Liver (tissue), 8 donors: ENCODE measurements at regions not wholly inside any gene's neighbourhood (a gene's known extent, or its start where the extent isn't known, plus 50 kb on each side); places are given as distances from the start of the nearest gene placed in this dataset.

Source experiments
- DNase-seq: peaks from one replicate; pipeline ENCODE4 v3.0.0-alpha.2; 2017; ENCODE audit warnings: low spot score
- H3K27ac ChIP-seq, 2 donors: one replicate each; pipeline ENCODE4 v1.7.0; 2013; ENCODE audit warnings: inconsistent platforms in 2 of 2, low read length in 2 of 2, control low read depth in 1 of 2, low read depth in 1 of 2, mild to moderate bottlenecking in 1 of 2
- H3K27me3 ChIP-seq, 4 donors: one replicate each; pipeline versions ENCODE4 v1.6.1 to v1.7.0; 2013; ENCODE audit warnings: low read length in 3 of 4, inconsistent platforms in 1 of 4, mild to moderate bottlenecking in 1 of 4, moderate library complexity in 1 of 4; ENCODE audit not compliant: control insufficient read depth in 4 of 4, insufficient read depth in 4 of 4
- H3K36me3 ChIP-seq, 4 donors: one replicate each; pipeline versions ENCODE4 v1.6.1 to v1.7.0; 2013; ENCODE audit warnings: low read length in 3 of 4, mild to moderate bottlenecking in 3 of 4, low read depth in 1 of 4, moderate library complexity in 1 of 4; ENCODE audit not compliant: control insufficient read depth in 4 of 4, insufficient read depth in 3 of 4
- H3K4me1 ChIP-seq, 4 donors: one replicate each; pipeline versions ENCODE4 v1.6.1 to v1.7.0; 2013; ENCODE audit warnings: low read length in 3 of 4, mild to moderate bottlenecking in 3 of 4, moderate library complexity in 1 of 4; ENCODE audit not compliant: control insufficient read depth in 4 of 4, insufficient read depth in 4 of 4
- H3K4me3 ChIP-seq, 3 donors: one replicate each; pipeline versions ENCODE4 v1.6.1 to v1.7.0; 2013; ENCODE audit warnings: low read length in 3 of 3, control low read depth in 1 of 3, low read depth in 1 of 3, mild to moderate bottlenecking in 1 of 3
- H3K9ac ChIP-seq, 2 donors: one replicate each; pipeline ENCODE4 v1.7.0; 2013; ENCODE audit warnings: low read length in 2 of 2, mild to moderate bottlenecking in 2 of 2, moderate library complexity in 2 of 2, control low read depth in 1 of 2, low read depth in 1 of 2
- H3K9me3 ChIP-seq, 4 donors: one replicate each; pipeline versions ENCODE4 v1.6.1 to v1.7.0; 2013; ENCODE audit warnings: low read length in 3 of 4; ENCODE audit not compliant: control insufficient read depth in 4 of 4
- EGR1 ChIP-seq, 2 donors: IDR thresholded peaks; 2 replicates each; pipeline ENCODE4 v1.6.1; 2016 to 2018; ENCODE audit warnings: antibody characterized with exemption in 2 of 2, low read depth in 2 of 2
- FOXA1 ChIP-seq: IDR thresholded peaks from 2 replicates; pipeline ENCODE4 v1.6.1; 2016; ENCODE audit warnings: antibody characterized with exemption
- FOXA2 ChIP-seq: IDR thresholded peaks from 2 replicates; pipeline ENCODE4 v1.6.1; 2016; ENCODE audit warnings: antibody characterized with exemption
- GABPA ChIP-seq, 2 donors: IDR thresholded peaks in 1 of 2; conservative IDR thresholded peaks in 1 of 2; 2 replicates each; pipeline ENCODE4 v1.6.1; 2016; ENCODE audit warnings: antibody characterized with exemption in 2 of 2, mild to moderate bottlenecking in 1 of 2, moderate library complexity in 1 of 2
- HNF4A ChIP-seq, 2 donors: conservative IDR thresholded peaks; 2 replicates each; pipeline ENCODE4 v1.6.1; 2016; ENCODE audit warnings: antibody characterized with exemption in 2 of 2, mild to moderate bottlenecking in 2 of 2
- HNF4G ChIP-seq: IDR thresholded peaks from 2 replicates; pipeline ENCODE4 v1.6.1; 2016; ENCODE audit warnings: antibody characterized with exemption
- JUND ChIP-seq, 2 donors: IDR thresholded peaks; 2 replicates each; pipeline ENCODE4 v1.6.1; 2016; ENCODE audit warnings: antibody characterized with exemption in 2 of 2
- NR2F2 ChIP-seq: IDR thresholded peaks from 2 replicates; pipeline ENCODE4 v1.6.1; 2016; ENCODE audit warnings: antibody characterized with exemption
- RAD21 ChIP-seq, 2 donors: IDR thresholded peaks; 2 replicates each; pipeline ENCODE4 v1.6.1; 2016; ENCODE audit warnings: antibody characterized with exemption in 2 of 2, mild to moderate bottlenecking in 2 of 2
- REST ChIP-seq: IDR thresholded peaks from 2 replicates; pipeline ENCODE4 v1.6.1; 2016; ENCODE audit warnings: antibody characterized with exemption, mild to moderate bottlenecking
- RXRA ChIP-seq, 2 donors: IDR thresholded peaks; 2 replicates each; pipeline ENCODE4 v1.6.1; 2017 to 2018; ENCODE audit warnings: antibody characterized with exemption in 2 of 2, mild to moderate bottlenecking in 1 of 2
- SP1 ChIP-seq: IDR thresholded peaks from 2 replicates; pipeline ENCODE4 v1.6.1; 2018; ENCODE audit warnings: antibody characterized with exemption, mild to moderate bottlenecking
- TAF1 ChIP-seq: conservative IDR thresholded peaks from 2 replicates; pipeline ENCODE4 v1.6.1; 2016; ENCODE audit warnings: antibody characterized with exemption, mild to moderate bottlenecking
- YY1 ChIP-seq: IDR thresholded peaks from 2 replicates; pipeline ENCODE4 v1.6.1; 2016; ENCODE audit warnings: antibody characterized with exemption, mild to moderate bottlenecking
- ZBTB33 ChIP-seq: IDR thresholded peaks from 2 replicates; pipeline ENCODE4 v1.6.1; 2016; ENCODE audit warnings: antibody characterized with exemption
- WGBS: extraction: QIAGEN DNeasy Blood & Tissue Kit; methylation state at CpG from one replicate; pipeline ENCODE4 v1.1.7; 2013; 5-methylcytosine and 5-hydroxymethylcytosine counted together
- TF ChIP-seq, protein P1 (sequence below): fragments of 150-350 bp; IDR thresholded peaks from 2 replicates; pipeline ENCODE4 v1.5.1; 2017; ENCODE audit warnings: improper control_type of control experiment, low read depth, low read length; ENCODE audit not compliant: missing input control
- TF ChIP-seq, protein P2 (sequence below): IDR thresholded peaks from 2 replicates; pipeline ENCODE4 v1.6.1; 2016; ENCODE audit warnings: antibody characterized with exemption
- TF ChIP-seq, protein P3 (sequence below): IDR thresholded peaks from 2 replicates; pipeline ENCODE4 v1.6.1; 2016; ENCODE audit warnings: antibody characterized with exemption
- donor health status: healthy.
- donor health status: healthy.
- donor health status: healthy.
- donor health status: healthy.
- donor health status: healthy.

- no peak for TF ChIP-seq HNF4G
- TF ChIP-seq FOXA2: no peak
- TF ChIP-seq GABPA (IDR thresholded peaks at IDR 0.05 in 1 of 2, conservative IDR thresholded peaks at IDR 0.05 in 1 of 2): no peak
- no peak for TF ChIP-seq SP1
- TF ChIP-seq YY1: no peak
Observed at GRCh38 chr7:33705333-33705833, 200.0 kb upstream of the BMPER start (continued).

DNA sequence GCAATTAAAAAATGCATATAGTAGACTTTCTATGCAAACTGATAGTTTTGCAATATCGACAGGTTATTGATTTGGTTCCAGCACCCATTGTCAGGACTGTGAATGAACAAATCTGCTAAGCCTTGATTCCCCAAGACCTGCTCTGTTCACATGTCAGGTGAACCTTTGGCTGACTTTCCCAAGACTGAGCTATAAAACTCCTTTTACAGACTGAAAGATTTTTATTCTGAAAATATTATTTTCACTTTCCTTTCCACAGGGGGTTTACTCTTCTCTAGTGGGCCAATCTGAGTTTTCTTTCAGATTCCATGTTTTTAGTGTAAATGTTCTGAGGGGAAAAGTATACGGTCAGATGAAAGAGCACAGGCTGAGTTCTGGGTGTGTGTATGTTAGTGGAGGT, 199.2 kb upstream of the BMPER start:
- Histone ChIP-seq H3K36me3 (no peaks in the 10 kb centered on the region), H3K9me3 (peaks cover 3 to 9% (median 6%) of the 10 kb centered on the region in 4 donors), H3K4me3 (no peak overlapping the region), H3K4me1 (no peaks in the 10 kb centered on the region), H3K27ac (no peak overlapping the region), H3K9ac (no peak overlapping the region), H3K27me3 (no peaks in the 10 kb centered on the region)
- TF ChIP-seq TAF1 (no peak), GABPA (IDR thresholded peaks at IDR 0.05 in 1 of 2, conservative IDR thresholded peaks at IDR 0.05 in 1 of 2) (no peak), REST (no peak), HNF4A (conservative IDR thresholded peaks at IDR 0.05) (no peak), EGR1 (IDR thresholded peaks at IDR 0.05; ENCODE audit: low read depth in 2 of 2) (no peak), FOXA1 (no peak), RXRA (IDR thresholded peaks at IDR 0.05) (no peak), SP1 (no peak), RAD21 (IDR thresholded peaks at IDR 0.05) (no peak), HNF4G (no peak), NR2F2 (no peak), ZBTB33 (no peak), YY1 (no peak), JUND (IDR thresholded peaks at IDR 0.05) (no peak), FOXA2 (no peak)
- TF ChIP-seq, protein P1, sequence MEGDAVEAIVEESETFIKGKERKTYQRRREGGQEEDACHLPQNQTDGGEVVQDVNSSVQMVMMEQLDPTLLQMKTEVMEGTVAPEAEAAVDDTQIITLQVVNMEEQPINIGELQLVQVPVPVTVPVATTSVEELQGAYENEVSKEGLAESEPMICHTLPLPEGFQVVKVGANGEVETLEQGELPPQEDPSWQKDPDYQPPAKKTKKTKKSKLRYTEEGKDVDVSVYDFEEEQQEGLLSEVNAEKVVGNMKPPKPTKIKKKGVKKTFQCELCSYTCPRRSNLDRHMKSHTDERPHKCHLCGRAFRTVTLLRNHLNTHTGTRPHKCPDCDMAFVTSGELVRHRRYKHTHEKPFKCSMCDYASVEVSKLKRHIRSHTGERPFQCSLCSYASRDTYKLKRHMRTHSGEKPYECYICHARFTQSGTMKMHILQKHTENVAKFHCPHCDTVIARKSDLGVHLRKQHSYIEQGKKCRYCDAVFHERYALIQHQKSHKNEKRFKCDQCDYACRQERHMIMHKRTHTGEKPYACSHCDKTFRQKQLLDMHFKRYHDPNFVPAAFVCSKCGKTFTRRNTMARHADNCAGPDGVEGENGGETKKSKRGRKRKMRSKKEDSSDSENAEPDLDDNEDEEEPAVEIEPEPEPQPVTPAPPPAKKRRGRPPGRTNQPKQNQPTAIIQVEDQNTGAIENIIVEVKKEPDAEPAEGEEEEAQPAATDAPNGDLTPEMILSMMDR: no peak
- TF ChIP-seq, protein P2, sequence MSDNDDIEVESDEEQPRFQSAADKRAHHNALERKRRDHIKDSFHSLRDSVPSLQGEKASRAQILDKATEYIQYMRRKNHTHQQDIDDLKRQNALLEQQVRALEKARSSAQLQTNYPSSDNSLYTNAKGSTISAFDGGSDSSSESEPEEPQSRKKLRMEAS: no peak
- TF ChIP-seq, protein P3, sequence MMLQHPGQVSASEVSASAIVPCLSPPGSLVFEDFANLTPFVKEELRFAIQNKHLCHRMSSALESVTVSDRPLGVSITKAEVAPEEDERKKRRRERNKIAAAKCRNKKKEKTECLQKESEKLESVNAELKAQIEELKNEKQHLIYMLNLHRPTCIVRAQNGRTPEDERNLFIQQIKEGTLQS: no peak
- 77% methylated on average over 2 of the region's 2 CpGs for WGBS
- DNase-seq: no peak
